ENCODE measurements at regions not wholly inside any gene's neighbourhood (a gene's known extent, or its start where the extent isn't known, plus 50 kb on each side); places are given as distances from the start of the nearest gene placed in this dataset.

DNA sequence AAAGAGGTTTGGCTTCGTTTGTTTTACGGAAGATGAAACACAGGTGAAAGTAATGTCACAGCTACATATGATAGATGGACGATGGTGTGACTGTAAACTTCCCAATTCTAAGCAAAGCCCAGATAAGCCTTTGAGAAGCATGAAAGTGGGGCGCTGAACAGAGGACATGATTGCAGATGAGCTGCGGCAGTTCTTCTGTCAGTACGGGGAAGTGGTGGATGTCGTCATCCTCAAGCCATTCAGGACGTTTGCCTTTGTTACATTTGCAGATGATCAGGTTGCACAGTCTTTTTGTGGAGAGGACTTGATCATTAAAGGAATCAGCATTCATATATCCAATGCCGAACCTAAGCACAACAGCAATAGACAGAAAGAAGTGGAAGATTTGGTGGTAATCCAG, 111.5 kb upstream of the DIAPH3 start:
- ChIA-PET CTCF (ENCODE audit: partially characterized antibody) (interaction anchor here (1.2 kb wide), 1 partner anchor 94 kb away, joined by 3 read pairs; no protein-coding TSS in a partner anchor), POLR2A (ENCODE audit: partially characterized antibody) (no interaction called here)
- Histone ChIP-seq H3K9ac (replicated peaks in 1 of 4; ENCODE audit: extremely low read depth in 1 of 4, low read depth in 3 of 4, low read length in 3 of 4) (no peak overlapping the region), H3K4ac (replicated peaks; ENCODE audit: insufficient read length, low read depth, low read length) (no peak overlapping the region), H4K20me1 (replicated peaks in 1 of 2; ENCODE audit: control insufficient read depth in 1 of 2, insufficient read depth in 2 of 2, low read length in 2 of 2) (no peaks in the 10 kb centered on the region), H3K79me1 (ENCODE audit: low read depth, low read length) (no peaks in the 10 kb centered on the region), H3K79me2 (ENCODE audit: control insufficient read depth in 1 of 2, insufficient read depth in 2 of 2, low read length in 2 of 2) (no peaks in the 10 kb centered on the region), H3K14ac (ENCODE audit: insufficient read length) (no peak overlapping the region), H4K8ac (ENCODE audit: extremely low read depth, insufficient read depth, low read length) (no peak overlapping the region), H3K27me3 (replicated peaks in 1 of 4; ENCODE audit: control insufficient read depth in 3 of 4, extremely low read depth in 1 of 4, insufficient read depth in 3 of 4, low read length in 3 of 4) (no peaks in the 10 kb centered on the region), H3K23ac (ENCODE audit: insufficient read length) (no peak overlapping the region), H3K4me1 (replicated peaks in 1 of 4; ENCODE audit: control insufficient read depth in 3 of 4, insufficient read depth in 4 of 4, low read length in 3 of 4) (peaks cover 0 to 5% (median 0%) of the 10 kb centered on the region in 4 experiments; a peak in 1 of 7 replicates), H2BK15ac (ENCODE audit: low read length) (no peak overlapping the region), H3K9me3 (ENCODE audit: insufficient read depth in 2 of 2, low read depth in 1 of 2, low read length in 1 of 2) (no peaks in the 10 kb centered on the region), H3K56ac (replicated peaks; ENCODE audit: insufficient read length, low read depth, low read length) (no peak overlapping the region), H2AFZ (ENCODE audit: low read length) (no peak overlapping the region), H3K36me3 (ENCODE audit: control insufficient read depth in 2 of 4, insufficient read depth in 4 of 4, low read length in 3 of 4) (no peaks in the 10 kb centered on the region), H2BK12ac (ENCODE audit: low read depth, low read length) (no peak overlapping the region), H3K27ac (ENCODE audit: low read depth, low read length) (no peak overlapping the region), H3K4me2 (ENCODE audit: insufficient read depth in 1 of 2, low read depth in 2 of 2, low read length in 2 of 2) (no peak overlapping the region), H2BK20ac (ENCODE audit: low read length) (no peak overlapping the region), H3K4me3 (ENCODE audit: extremely low read depth in 1 of 4, insufficient read depth in 2 of 4, low read depth in 3 of 4, low read length in 4 of 4) (no peak overlapping the region), H2AK5ac (ENCODE audit: low read depth, low read length) (no peak overlapping the region), H3K18ac (ENCODE audit: extremely low read depth, low read length) (no peak overlapping the region), H2BK5ac (ENCODE audit: low read depth, low read length) (no peak overlapping the region), H2BK120ac (replicated peaks; ENCODE audit: low read depth, low read length) (no peak overlapping the region), H3K23me2 (ENCODE audit: low read depth, low read length) (no peaks in the 10 kb centered on the region; the same call in 1 of the 2 replicates), H4K5ac (ENCODE audit: insufficient read length, low read depth, low read length) (no peak overlapping the region), H4K91ac (replicated peaks; ENCODE audit: insufficient read length, low read length) (no peak overlapping the region)
- WGBS, 2 experiments (ENCODE audit: extremely low coverage in 1 of 2, insufficient coverage in 1 of 2, insufficient read length in 1 of 2, insufficient replicate concordance in 2 of 2, low coverage in 1 of 2, low lambda C conversion rate in 2 of 2, missing lambda C conversion rate in 1 of 2), result 85% methylated on average over 9 of the region's 9 CpGs; no CpG with 5 or more reads in 1 of the 2 experiments
- DNase-seq (ENCODE audit: low read depth in 1 of 2, low spot score in 2 of 2), result no peak
- no peak for FAIRE-seq
- no peak for TF ChIP-seq CBX5 (IDR thresholded peaks at IDR 0.05; ENCODE audit: low read depth, low read length)
